ELF-1 (cell line): ENCODE measurements at regions not wholly inside any gene's neighbourhood (a gene's known extent, or its start where the extent isn't known, plus 50 kb on each side); places are given as distances from the start of the nearest gene placed in this dataset.
A peak's percentile ranks its signal among the peaks of the same experiment; 100 is the strongest.

ENCODE experiments used
- DNase-seq: peaks from one replicate; pipeline ENCODE4 v3.0.0-alpha.2; 2016; ENCODE audit warnings: low read depth, low spot score

DNA sequence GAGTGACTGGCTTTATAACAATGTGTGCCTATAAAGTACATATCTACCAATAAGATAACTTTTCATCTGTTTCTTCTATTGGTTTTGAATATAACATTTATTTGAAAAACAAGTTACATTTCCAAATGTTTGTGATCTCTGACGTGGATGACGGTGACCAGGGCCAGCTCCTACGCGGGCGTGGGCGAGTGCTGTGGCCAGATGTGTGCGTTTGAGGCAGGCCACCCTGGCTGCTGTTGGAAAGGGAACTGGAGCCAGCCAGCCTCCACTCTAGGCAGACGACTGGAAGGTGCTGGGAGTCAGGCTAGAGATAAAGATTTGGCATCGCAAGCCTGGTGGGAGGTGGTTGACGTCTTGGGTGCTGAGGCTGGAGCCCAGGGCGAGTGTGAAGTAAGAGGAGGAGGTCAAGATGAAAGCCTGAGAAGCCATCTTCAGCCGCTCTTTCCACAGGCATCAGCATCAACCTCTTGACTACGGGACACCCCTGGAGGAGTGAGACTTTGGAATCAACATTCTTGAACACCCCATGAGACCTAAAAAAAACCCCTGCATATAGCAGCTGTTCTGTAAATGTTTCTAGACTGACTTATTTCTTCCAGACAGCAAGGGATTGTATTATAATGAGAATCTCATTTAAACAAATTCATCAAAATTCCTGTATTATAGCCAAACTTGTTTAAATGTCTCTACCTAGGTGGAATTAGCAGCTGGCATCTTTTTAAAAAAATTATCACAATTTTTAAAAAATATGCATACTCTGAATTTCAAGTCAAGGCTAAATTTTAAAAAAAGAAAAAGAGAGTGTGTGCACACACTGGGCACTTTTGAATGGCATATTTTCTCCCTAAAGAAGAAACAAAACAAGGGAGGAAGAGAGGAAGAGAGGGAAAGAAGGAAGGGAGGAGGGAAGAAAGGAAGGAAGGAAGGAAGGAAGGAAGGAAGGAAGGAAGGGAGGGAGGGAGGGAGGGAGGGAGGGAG lies 112.5 kb upstream of the SLC44A3 start:
- DNase-seq, result no peak

DNA sequence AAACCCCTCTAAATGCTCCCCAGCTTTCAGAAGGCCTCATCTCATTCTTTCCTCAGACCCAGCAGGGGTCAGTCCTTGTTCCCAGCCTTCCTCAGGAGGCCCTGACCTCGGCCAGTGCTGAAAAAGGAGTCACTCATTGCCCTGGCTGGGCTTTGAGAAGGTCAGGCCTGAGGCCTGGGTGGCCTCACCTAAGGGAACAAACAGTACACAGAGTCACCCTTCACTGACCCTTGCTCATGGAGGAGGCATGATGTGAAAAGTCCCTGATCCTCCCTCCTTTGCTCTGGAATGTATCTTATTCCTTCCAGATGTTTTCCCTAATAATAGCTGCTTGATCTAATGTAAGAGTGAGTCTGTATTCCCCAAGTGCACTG lies 117.7 kb upstream of the SLC44A3 start:
- no peak for DNase-seq

DNA sequence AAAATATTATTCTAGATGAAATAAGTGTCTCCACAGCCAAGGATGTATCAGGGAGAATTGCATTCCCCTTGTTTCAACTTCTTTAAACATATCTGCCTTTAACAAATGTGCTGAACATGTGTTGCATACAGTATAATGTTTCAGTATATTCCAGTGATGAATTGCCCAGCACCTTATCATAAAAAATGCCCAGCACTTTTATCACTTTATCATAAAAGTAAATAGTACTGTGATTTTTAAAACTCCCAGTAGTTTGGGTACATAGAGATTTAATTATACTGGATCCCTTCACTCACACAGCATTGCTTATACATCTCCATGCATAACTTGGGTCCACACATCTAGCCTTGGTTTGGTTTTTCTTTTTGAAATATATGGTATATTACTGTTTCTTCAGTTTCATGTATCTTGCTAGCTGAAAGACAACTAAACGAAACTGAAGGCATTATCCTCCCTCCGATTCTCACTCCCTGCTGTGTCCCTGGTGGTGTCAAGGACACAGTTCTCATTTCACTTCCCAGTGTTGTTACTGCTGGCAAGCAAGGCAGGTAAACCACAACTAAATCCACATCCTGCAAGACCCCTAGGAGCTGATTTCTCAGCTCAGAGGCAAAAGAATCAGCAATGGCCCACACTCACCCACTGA lies 118.2 kb upstream of the SLC44A3 start:
- DNase-seq, result no peak

- no peak for DNase-seq
Observed at GRCh38 chr1:94698759-94699502, 121.2 kb upstream of the SLC44A3 start.

DNA sequence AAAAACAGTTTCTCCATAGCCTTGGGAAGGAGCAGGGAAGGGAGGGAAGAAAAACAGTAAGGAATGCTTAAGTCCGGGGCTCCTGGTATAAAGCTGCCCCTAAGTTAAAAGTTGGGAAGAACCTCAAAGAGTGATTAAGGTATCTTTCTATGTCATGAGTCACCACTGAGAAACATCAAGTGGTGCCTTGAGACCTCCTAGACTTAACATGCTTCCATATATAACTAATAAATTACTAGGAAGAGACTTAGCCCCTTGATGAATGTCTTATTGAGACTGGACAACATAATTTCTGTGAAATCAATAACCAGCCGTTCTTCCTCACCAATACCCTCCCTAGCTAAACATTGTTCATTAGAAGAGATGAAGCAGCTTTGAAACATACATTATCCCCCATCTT lies 121.8 kb upstream of the SLC44A3 start:
- no peak for DNase-seq

DNA sequence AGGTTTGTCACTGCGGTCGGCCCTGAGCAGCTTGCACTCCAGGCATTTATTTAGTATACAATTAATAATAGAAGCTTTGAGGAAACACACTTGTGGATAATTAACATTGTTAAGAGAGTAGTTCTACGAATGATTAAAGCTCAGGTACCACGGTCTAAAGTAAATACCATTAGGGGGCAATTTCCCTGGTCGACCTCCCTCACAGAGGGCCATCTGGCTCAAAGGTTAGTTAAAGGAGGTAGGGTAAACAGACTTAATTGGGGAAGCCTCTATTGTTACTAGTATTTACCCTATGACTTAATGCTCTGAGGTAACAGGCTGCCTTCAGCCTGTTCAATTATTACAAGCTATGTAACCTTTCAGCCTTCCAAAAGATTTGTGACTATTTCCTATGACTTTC lies 122.3 kb upstream of the SLC44A3 start:
- no peak for DNase-seq

- no peak for DNase-seq
Observed at GRCh38 chr1:94694226-94694915, 125.8 kb upstream of the SLC44A3 start.

DNA sequence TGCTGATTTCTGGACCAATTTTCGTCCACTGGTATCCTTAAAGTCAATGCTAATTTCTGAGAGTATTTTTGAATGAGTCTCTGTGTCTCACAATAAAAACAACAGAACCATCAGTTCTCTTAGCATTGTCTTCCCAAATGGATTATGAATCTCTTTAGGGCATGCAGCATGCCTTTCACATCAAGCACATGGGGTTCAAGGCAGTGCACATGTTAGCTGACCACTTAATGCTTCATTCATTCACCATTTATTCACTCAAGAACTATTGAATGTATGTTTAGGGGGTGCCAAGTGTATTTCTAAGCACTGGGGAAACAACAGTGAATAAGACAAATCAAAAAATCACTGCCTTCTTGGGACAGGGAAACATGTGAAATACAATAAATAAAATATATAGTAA lies 126.7 kb upstream of the SLC44A3 start:
- no peak for DNase-seq

- no peak for DNase-seq
Observed at GRCh38 chr1:94693029-94693428, 127.1 kb upstream of the SLC44A3 start.

- peak; percentile 86 for DNase-seq
Observed at GRCh38 chr1:94688646-94689045, 131.5 kb upstream of the SLC44A3 start.

GRCh38 chr1:94686882-94687281 lies 133.3 kb upstream of the SLC44A3 start:
- DNase-seq, result no peak

GRCh38 chr1:94684690-94685250 lies 135.4 kb upstream of the SLC44A3 start:
- no peak for DNase-seq

DNA sequence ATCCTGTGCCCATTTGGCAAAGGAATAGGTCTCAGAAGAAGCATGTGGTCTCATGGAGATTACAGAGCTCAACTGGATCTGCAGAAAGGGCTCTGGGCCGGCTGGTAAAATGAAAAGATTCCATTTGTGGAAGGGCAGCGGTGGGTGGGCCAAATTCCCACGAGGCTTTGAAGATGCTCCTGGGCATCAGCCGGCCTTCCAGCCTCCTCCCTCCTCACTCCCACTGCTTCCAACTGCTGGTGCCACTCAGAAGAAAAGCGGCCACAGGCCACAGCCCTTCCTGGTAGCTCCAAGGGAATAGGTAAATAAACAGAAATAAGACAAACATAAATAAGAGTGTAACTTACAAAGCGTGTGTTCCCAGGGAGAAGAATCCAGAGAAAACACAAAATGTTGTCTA lies 136.3 kb upstream of the SLC44A3 start:
- DNase-seq, result no peak

- no peak for DNase-seq
Observed at GRCh38 chr1:94680039-94680377, 138.4 kb upstream of the F3 start.

- no peak for DNase-seq
Observed at GRCh38 chr1:94679332-94680038, 137.9 kb upstream of the F3 start.

GRCh38 chr1:94678202-94678848 lies 136.8 kb upstream of the F3 start:
- DNase-seq, result no peak

DNA sequence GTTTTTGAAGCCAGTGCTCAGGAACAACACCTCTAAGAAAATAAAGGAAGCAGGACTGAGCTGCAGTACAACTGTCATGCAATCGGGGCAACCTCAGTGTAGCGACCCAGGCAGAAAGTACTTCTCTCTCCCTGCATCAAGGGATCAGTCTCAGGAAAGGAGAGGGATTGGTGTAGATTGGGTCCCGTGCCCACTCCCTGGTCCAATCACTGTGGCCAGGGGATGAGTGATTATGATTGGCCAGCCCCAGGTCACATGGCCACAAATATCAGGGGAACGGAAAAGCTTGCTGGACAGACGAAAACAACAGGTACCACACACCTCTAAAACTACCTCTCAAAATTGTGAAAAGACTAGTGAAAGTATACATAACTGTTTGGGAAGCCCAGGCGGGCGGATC lies 136.2 kb upstream of the F3 start:
- no peak for DNase-seq

DNA sequence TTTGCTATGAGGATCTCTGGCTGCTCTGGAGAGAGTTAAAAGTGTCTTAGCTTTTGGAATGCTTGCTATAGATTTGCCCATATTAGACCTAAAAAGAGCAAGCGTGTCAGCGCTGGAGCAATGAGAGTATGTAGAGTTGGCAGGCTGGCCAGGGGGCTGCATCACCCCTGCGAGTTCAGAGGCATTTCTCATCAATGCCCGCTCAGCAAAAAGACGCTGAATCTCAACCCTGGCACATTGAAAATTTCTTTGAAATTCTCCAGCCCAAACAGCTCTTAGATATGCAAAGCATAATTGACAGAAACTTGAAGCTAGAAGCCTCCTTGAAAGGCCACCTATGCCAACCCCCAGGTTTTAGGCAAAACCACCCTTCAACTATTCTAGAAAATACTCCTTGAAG lies 135.5 kb upstream of the F3 start:
- no peak for DNase-seq

- no peak for DNase-seq
Observed at GRCh38 chr1:94676686-94677085, 135.1 kb upstream of the F3 start.

GRCh38 chr1:94675373-94675772 lies 133.8 kb upstream of the F3 start:
- DNase-seq, result no peak
